Neural progenitor cell (in vitro differentiated cells): ENCODE measurements at regions not wholly inside any gene's neighbourhood (a gene's known extent, or its start where the extent isn't known, plus 50 kb on each side); places are given as distances from the start of the nearest gene placed in this dataset.

ENCODE experiments used
- EZH2 ChIP-seq: fragments of 200-600 bp; sonication (generic); IDR thresholded peaks from 2 replicates; pipeline ENCODE4 v1.6.1; 2017; ENCODE audit warnings: antibody characterized with exemption, mild to moderate bottlenecking, moderate library complexity
- EZH2phosphoT487 ChIP-seq: fragments of 200-600 bp; sonication (generic); IDR thresholded peaks from 2 replicates; pipeline ENCODE4 v1.6.1; 2017; ENCODE audit warnings: antibody characterized with exemption
- TF ChIP-seq, protein P1 (sequence below): fragments of 200-600 bp; sonication (generic); IDR thresholded peaks from 2 replicates; pipeline ENCODE4 v1.5.1; 2017; ENCODE audit warnings: antibody characterized with exemption, mild to moderate bottlenecking

- TF ChIP-seq, protein P1, sequence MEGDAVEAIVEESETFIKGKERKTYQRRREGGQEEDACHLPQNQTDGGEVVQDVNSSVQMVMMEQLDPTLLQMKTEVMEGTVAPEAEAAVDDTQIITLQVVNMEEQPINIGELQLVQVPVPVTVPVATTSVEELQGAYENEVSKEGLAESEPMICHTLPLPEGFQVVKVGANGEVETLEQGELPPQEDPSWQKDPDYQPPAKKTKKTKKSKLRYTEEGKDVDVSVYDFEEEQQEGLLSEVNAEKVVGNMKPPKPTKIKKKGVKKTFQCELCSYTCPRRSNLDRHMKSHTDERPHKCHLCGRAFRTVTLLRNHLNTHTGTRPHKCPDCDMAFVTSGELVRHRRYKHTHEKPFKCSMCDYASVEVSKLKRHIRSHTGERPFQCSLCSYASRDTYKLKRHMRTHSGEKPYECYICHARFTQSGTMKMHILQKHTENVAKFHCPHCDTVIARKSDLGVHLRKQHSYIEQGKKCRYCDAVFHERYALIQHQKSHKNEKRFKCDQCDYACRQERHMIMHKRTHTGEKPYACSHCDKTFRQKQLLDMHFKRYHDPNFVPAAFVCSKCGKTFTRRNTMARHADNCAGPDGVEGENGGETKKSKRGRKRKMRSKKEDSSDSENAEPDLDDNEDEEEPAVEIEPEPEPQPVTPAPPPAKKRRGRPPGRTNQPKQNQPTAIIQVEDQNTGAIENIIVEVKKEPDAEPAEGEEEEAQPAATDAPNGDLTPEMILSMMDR: no peak
- TF ChIP-seq EZH2 (no peak), EZH2phosphoT487 (no peak)
Observed at GRCh38 chr5:56376128-56376527, 143.0 kb upstream of the ANKRD55 start.
